ENCODE measurements at regions not wholly inside any gene's neighbourhood (a gene's known extent, or its start where the extent isn't known, plus 50 kb on each side); places are given as distances from the start of the nearest gene placed in this dataset.

DNA sequence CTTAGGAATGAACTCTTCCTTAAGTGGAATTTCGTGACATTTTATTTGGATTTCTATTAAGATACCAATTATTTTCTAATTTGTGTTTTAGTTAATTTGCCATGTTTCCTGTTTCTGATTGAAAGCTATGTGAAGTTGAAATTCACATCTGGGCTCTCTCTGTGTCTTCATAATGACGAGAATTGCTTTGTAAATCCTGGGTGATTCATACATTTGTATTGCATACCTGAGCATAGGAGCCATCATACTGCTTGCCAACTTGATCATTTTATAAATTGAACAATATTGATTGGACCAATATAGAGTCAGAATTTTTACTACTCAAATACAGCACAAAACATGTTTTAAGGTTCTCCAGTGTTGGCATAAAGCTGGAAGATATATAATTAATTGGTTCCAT is 817.9 kb downstream of the BRINP3 start:
- TF ChIP-seq POLR2A (IDR thresholded peaks at IDR 0.05), result no peak
- TF ChIP-seq POLR2AphosphoS5 (IDR thresholded peaks at IDR 0.05), result no peak
- TF ChIP-seq, protein P1, sequence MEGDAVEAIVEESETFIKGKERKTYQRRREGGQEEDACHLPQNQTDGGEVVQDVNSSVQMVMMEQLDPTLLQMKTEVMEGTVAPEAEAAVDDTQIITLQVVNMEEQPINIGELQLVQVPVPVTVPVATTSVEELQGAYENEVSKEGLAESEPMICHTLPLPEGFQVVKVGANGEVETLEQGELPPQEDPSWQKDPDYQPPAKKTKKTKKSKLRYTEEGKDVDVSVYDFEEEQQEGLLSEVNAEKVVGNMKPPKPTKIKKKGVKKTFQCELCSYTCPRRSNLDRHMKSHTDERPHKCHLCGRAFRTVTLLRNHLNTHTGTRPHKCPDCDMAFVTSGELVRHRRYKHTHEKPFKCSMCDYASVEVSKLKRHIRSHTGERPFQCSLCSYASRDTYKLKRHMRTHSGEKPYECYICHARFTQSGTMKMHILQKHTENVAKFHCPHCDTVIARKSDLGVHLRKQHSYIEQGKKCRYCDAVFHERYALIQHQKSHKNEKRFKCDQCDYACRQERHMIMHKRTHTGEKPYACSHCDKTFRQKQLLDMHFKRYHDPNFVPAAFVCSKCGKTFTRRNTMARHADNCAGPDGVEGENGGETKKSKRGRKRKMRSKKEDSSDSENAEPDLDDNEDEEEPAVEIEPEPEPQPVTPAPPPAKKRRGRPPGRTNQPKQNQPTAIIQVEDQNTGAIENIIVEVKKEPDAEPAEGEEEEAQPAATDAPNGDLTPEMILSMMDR (IDR thresholded peaks at IDR 0.05 in 8 of 11, conservative IDR thresholded peaks at IDR 0.05 in 3 of 11), result no peak
